ENCODE measurements at regions not wholly inside any gene's neighbourhood (a gene's known extent, or its start where the extent isn't known, plus 50 kb on each side); places are given as distances from the start of the nearest gene placed in this dataset.

GRCh38 chr11:98545544-98546175 is 475.1 kb upstream of the CNTN5 start (continued):
- TF ChIP-seq ZBTB11 (CRISPR knock-in tag; IDR thresholded peaks at IDR 0.05) (no peak), TARDBP (IDR thresholded peaks at IDR 0.05; ENCODE audit: borderline replicate concordance) (no peak), IRF5 (IDR thresholded peaks at IDR 0.05; ENCODE audit: borderline replicate concordance) (no peak), IRF3 (IDR thresholded peaks at IDR 0.05) (no peak), BHLHE40 (IDR thresholded peaks at IDR 0.05; ENCODE audit: borderline replicate concordance in 1 of 2, low read depth in 2 of 2, low read length in 1 of 2) (no peak)
- TF ChIP-seq, protein P1, sequence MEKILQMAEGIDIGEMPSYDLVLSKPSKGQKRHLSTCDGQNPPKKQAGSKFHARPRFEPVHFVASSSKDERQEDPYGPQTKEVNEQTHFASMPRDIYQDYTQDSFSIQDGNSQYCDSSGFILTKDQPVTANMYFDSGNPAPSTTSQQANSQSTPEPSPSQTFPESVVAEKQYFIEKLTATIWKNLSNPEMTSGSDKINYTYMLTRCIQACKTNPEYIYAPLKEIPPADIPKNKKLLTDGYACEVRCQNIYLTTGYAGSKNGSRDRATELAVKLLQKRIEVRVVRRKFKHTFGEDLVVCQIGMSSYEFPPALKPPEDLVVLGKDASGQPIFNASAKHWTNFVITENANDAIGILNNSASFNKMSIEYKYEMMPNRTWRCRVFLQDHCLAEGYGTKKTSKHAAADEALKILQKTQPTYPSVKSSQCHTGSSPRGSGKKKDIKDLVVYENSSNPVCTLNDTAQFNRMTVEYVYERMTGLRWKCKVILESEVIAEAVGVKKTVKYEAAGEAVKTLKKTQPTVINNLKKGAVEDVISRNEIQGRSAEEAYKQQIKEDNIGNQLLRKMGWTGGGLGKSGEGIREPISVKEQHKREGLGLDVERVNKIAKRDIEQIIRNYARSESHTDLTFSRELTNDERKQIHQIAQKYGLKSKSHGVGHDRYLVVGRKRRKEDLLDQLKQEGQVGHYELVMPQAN (conservative IDR thresholded peaks at IDR 0.05) = no peak

Measured in GM12878 (cell line).